Trophoblast cell (in vitro differentiated cells and primary cell): ENCODE measurements at regions not wholly inside any gene's neighbourhood (a gene's known extent, or its start where the extent isn't known, plus 50 kb on each side); places are given as distances from the start of the nearest gene placed in this dataset.

ENCODE experiments used
- DNase-seq, 2 donors: peaks; one replicate each; pipeline ENCODE4 v3.0.0-alpha.2; 2016
- H2AFZ ChIP-seq: 2 replicates; pipeline ENCODE4 v1.6.1; 2013; ENCODE audit warnings: low read length, moderate library complexity, mild to moderate bottlenecking; ENCODE audit not compliant: insufficient read depth, poor library complexity
- H2AK5ac ChIP-seq: 2 replicates; pipeline ENCODE4 v1.6.1; 2013; ENCODE audit warnings: mild to moderate bottlenecking, low read length
- H2BK120ac ChIP-seq: 2 replicates; pipeline ENCODE4 v1.6.1; 2013; ENCODE audit warnings: low read length, mild to moderate bottlenecking, moderate library complexity; ENCODE audit not compliant: insufficient read depth, poor library complexity
- H2BK12ac ChIP-seq: 2 replicates; pipeline ENCODE4 v1.6.1; 2013; ENCODE audit warnings: mild to moderate bottlenecking, low read length, moderate library complexity
- H2BK5ac ChIP-seq: 2 replicates; pipeline ENCODE4 v1.6.1; 2013; ENCODE audit warnings: low read length, low read depth, moderate library complexity, mild to moderate bottlenecking; ENCODE audit not compliant: poor library complexity
- H3K14ac ChIP-seq: 2 replicates; pipeline ENCODE4 v1.6.1; 2013; ENCODE audit warnings: mild to moderate bottlenecking, low read length
- H3K18ac ChIP-seq: 2 replicates; pipeline ENCODE4 v1.6.1; 2013; ENCODE audit warnings: mild to moderate bottlenecking, low read length
- H3K23ac ChIP-seq: 2 replicates; pipeline ENCODE4 v1.6.1; 2013; ENCODE audit warnings: low read length
- H3K27ac ChIP-seq: 2 replicates; pipeline ENCODE4 v1.5.1; 2013; ENCODE audit warnings: low read depth, mild to moderate bottlenecking, inconsistent platforms, low read length, moderate library complexity
- H3K27me3 ChIP-seq: 2 replicates; pipeline ENCODE4 v1.6.1; 2013; ENCODE audit warnings: inconsistent platforms, mild to moderate bottlenecking, low read length, moderate library complexity; ENCODE audit not compliant: insufficient read depth
- H3K36me3 ChIP-seq, 2 experiments: 1 replicate in 1 of 2; 2 replicates in 1 of 2; pipeline ENCODE4 v1.6.1; 2013; ENCODE audit warnings: low read length in 2 of 2, mild to moderate bottlenecking in 2 of 2, moderate library complexity in 1 of 2; ENCODE audit not compliant: insufficient read depth in 2 of 2, control insufficient read depth in 1 of 2
- H3K4ac ChIP-seq: 2 replicates; pipeline ENCODE4 v1.6.1; 2013; ENCODE audit warnings: low read depth, mild to moderate bottlenecking, low read length, moderate library complexity
- H3K4me1 ChIP-seq, 2 experiments: 1 replicate in 1 of 2; 2 replicates in 1 of 2; pipeline ENCODE4 v1.6.1; 2013; ENCODE audit warnings: low read length in 2 of 2, mild to moderate bottlenecking in 2 of 2, moderate library complexity in 1 of 2; ENCODE audit not compliant: insufficient read depth in 2 of 2, control insufficient read depth in 1 of 2
- H3K4me2 ChIP-seq: 2 replicates; pipeline ENCODE4 v1.6.1; 2013; ENCODE audit warnings: inconsistent platforms, mild to moderate bottlenecking, low read length, moderate library complexity
- H3K4me3 ChIP-seq: 2 replicates; pipeline ENCODE4 v1.5.1; 2013; ENCODE audit warnings: mild to moderate bottlenecking, low read depth, low read length, inconsistent platforms
- H3K79me1 ChIP-seq: one replicate; pipeline ENCODE4 v1.6.1; 2013; ENCODE audit warnings: low read length
- H3K79me2 ChIP-seq: 2 replicates; pipeline ENCODE4 v1.6.1; 2013; ENCODE audit warnings: low read length, mild to moderate bottlenecking; ENCODE audit not compliant: control insufficient read depth, insufficient read depth, poor library complexity
- H3K9ac ChIP-seq: 2 replicates; pipeline ENCODE4 v1.6.1; 2013; ENCODE audit warnings: mild to moderate bottlenecking, low read length
- H3K9me3 ChIP-seq: 2 replicates; pipeline ENCODE4 v1.6.1; 2013; ENCODE audit warnings: low read depth, mild to moderate bottlenecking, control low read depth, inconsistent platforms, low read length; ENCODE audit not compliant: insufficient read depth
- H4K12ac ChIP-seq: 2 replicates; pipeline ENCODE4 v1.6.1; 2013; ENCODE audit warnings: low read depth, mild to moderate bottlenecking, low read length, moderate library complexity
- H4K8ac ChIP-seq: 2 replicates; pipeline ENCODE4 v1.6.1; 2013; ENCODE audit warnings: low read depth, mild to moderate bottlenecking, low read length, moderate library complexity
- H4K91ac ChIP-seq: one replicate; pipeline ENCODE4 v1.6.1; 2013; ENCODE audit warnings: low read depth, mild to moderate bottlenecking, low read length, moderate library complexity
- WGBS: extraction: QIAGEN DNeasy Blood & Tissue Kit; methylation state at CpG from one replicate; pipeline ENCODE4 v1.1.7; 2013; ENCODE audit warnings: missing lambda C conversion rate; ENCODE audit not compliant: insufficient read length, insufficient coverage; ENCODE audit errors: extremely low coverage; 5-methylcytosine and 5-hydroxymethylcytosine counted together

DNA sequence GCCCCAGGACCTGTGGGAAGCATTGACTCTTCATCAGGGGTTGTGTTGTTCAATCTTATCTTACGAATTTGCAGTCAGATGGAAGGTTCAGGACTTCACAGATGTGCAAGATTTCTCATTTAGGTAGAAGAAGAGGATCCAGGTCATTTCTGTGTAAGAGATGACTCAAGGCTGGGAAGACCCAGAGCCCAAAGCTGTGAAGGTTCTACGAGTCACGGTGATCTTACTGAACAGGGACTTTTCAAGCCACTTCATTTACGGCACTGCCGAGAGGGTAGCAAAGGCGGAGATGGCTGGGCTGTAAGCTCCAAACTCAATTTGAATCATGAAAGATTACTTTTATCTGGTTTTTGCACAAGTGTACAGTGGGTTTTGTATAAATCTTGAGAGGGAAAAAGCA is 228.0 kb upstream of the MEX3C start:
- no peak overlapping the region for H3K18ac ChIP-seq
- no CpG with 5 or more reads among the region's 6 CpGs for WGBS

GRCh38 chr18:51425889-51426288 is 228.4 kb upstream of the MEX3C start:
- H3K9ac ChIP-seq: no peak overlapping the region
- no peak overlapping the region for H4K8ac ChIP-seq
- H3K27me3 ChIP-seq: no peaks in the 10 kb centered on the region
- no CpG with 5 or more reads among the region's 3 CpGs for WGBS
- no peak overlapping the region for H4K12ac ChIP-seq
- H2AK5ac ChIP-seq: no peak overlapping the region
- H3K4me3 ChIP-seq: no peak overlapping the region
- H4K91ac ChIP-seq: no peak overlapping the region
- no peak overlapping the region for H2BK120ac ChIP-seq
- no peak overlapping the region for H3K23ac ChIP-seq
- no peaks in the 10 kb centered on the region for H3K4me1 ChIP-seq
- H3K36me3 ChIP-seq: no peaks in the 10 kb centered on the region
- H2AFZ ChIP-seq: no peak overlapping the region
- H3K18ac ChIP-seq: no peak overlapping the region
- H3K79me1 ChIP-seq: no peaks in the 10 kb centered on the region
- H2BK5ac ChIP-seq: no peak overlapping the region
- H3K14ac ChIP-seq: no peak overlapping the region
- no peak for DNase-seq
- no peak overlapping the region for H2BK12ac ChIP-seq
- H3K79me2 ChIP-seq: no peaks in the 10 kb centered on the region
- peaks cover 1% of the 10 kb centered on the region for H3K9me3 ChIP-seq
- no peak overlapping the region for H3K4ac ChIP-seq
- no peak overlapping the region for H3K4me2 ChIP-seq
- H3K27ac ChIP-seq: no peak overlapping the region

More for the DNA sequence above, 228.0 kb upstream of the MEX3C start:
- no peaks in the 10 kb centered on the region for H3K36me3 ChIP-seq
- no peaks in the 10 kb centered on the region for H3K79me1 ChIP-seq
- no peak overlapping the region for H2AK5ac ChIP-seq
- no peaks in the 10 kb centered on the region for H3K4me1 ChIP-seq
- H4K91ac ChIP-seq: no peak overlapping the region
- H2BK12ac ChIP-seq: no peak overlapping the region
- H3K14ac ChIP-seq: no peak overlapping the region
- no peaks in the 10 kb centered on the region for H3K79me2 ChIP-seq
- no peaks in the 10 kb centered on the region for H3K27me3 ChIP-seq
- H2BK120ac ChIP-seq: no peak overlapping the region
- no peak overlapping the region for H4K12ac ChIP-seq
- peaks cover 1% of the 10 kb centered on the region for H3K9me3 ChIP-seq
- no peak overlapping the region for H3K23ac ChIP-seq
- no peak overlapping the region for H4K8ac ChIP-seq
- no peak overlapping the region for H3K4me2 ChIP-seq
- no peak for DNase-seq
- no peak overlapping the region for H3K9ac ChIP-seq
- H2BK5ac ChIP-seq: no peak overlapping the region
- no peak overlapping the region for H3K4ac ChIP-seq
- H3K4me3 ChIP-seq: no peak overlapping the region
- no peak overlapping the region for H2AFZ ChIP-seq
- H3K27ac ChIP-seq: no peak overlapping the region

DNA sequence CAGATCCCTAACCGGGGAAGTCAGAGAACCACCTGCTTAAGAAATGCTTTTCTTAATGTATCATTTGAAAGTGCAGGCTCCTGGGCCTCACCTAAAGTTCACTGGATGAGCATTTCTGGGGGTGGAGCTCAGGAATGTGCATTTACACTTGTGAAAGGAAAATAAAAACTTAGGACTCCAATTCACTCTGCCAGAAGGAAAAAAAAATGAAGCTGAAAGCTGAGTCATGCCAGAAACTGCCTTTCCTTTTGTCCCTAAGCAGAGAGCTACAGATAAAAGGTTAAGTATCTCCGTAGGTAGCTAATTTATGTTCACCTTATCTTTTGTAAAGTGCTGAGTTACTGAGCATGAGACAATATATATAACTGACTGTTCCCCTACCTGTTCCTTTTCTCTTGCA is 229.5 kb upstream of the MEX3C start:
- no peak overlapping the region for H2BK12ac ChIP-seq
- no peaks in the 10 kb centered on the region for H3K36me3 ChIP-seq
- WGBS: no CpG with 5 or more reads among the region's 2 CpGs

DNA sequence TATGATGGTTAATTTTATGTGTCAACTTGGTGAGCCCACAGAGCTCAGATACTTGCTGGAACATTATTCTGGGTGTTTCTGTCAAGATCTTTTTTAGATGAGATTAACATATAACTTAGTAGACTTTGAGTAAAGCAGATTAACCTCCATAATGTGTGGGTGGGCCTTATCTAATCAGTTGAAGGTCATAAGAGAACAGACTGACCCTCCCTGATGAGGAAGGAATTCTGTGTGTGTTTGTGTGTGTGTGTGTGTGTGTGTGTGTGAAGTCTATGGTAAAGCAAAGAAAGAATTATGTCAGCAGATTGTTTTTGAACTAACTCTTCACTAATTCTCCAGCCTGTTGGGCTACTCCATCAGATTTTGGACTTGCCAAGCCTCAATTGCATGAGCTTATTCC is 232.2 kb upstream of the MEX3C start:
- Histone ChIP-seq H2AK5ac (no peak overlapping the region), H3K9me3 (no peaks in the 10 kb centered on the region), H3K14ac (no peak overlapping the region), H3K18ac (no peak overlapping the region), H2BK12ac (no peak overlapping the region), H3K27me3 (no peaks in the 10 kb centered on the region), H3K79me2 (no peaks in the 10 kb centered on the region), H3K4me1 (no peaks in the 10 kb centered on the region), H3K79me1 (no peaks in the 10 kb centered on the region), H3K4me2 (no peak overlapping the region), H2AFZ (no peak overlapping the region), H3K36me3 (no peaks in the 10 kb centered on the region), H3K4ac (no peak overlapping the region), H3K27ac (no peak overlapping the region), H4K91ac (no peak overlapping the region), H4K8ac (no peak overlapping the region), H3K4me3 (no peak overlapping the region), H3K23ac (no peak overlapping the region), H4K12ac (no peak overlapping the region), H2BK120ac (no peak overlapping the region), H3K9ac (no peak overlapping the region), H2BK5ac (no peak overlapping the region)
- DNase-seq: no peak

More for the DNA sequence above, 229.5 kb upstream of the MEX3C start:
- Histone ChIP-seq H4K8ac (no peak overlapping the region), H3K79me1 (no peaks in the 10 kb centered on the region), H3K14ac (no peak overlapping the region), H2BK5ac (no peak overlapping the region), H3K4me2 (no peak overlapping the region), H2AK5ac (no peak overlapping the region), H4K91ac (no peak overlapping the region), H3K9ac (no peak overlapping the region), H2AFZ (no peak overlapping the region), H3K4me1 (no peaks in the 10 kb centered on the region), H3K18ac (no peak overlapping the region), H3K9me3 (no peaks in the 10 kb centered on the region), H3K27ac (no peak overlapping the region), H3K4ac (no peak overlapping the region), H2BK120ac (no peak overlapping the region), H3K4me3 (no peak overlapping the region), H3K27me3 (no peaks in the 10 kb centered on the region), H4K12ac (no peak overlapping the region), H3K79me2 (no peaks in the 10 kb centered on the region), H3K23ac (no peak overlapping the region)
- no peak for DNase-seq
